ENCODE measurements at regions not wholly inside any gene's neighbourhood (a gene's known extent, or its start where the extent isn't known, plus 50 kb on each side); places are given as distances from the start of the nearest gene placed in this dataset.

- TF ChIP-seq CTCF (IDR thresholded peaks at IDR 0.05; ENCODE audit: low read length) (no peak), EZH2 (optimal IDR thresholded peaks at IDR 0.05; ENCODE audit: low read depth, low read length) (no peak), EZH2phosphoT487 (IDR thresholded peaks at IDR 0.05; ENCODE audit: low read length) (no peak)
Measured at GRCh38 chr4:66465111-66465510, 794.8 kb upstream of the EPHA5 start.

All from MM.1S (cell line).